ENCODE measurements at regions not wholly inside any gene's neighbourhood (a gene's known extent, or its start where the extent isn't known, plus 50 kb on each side); places are given as distances from the start of the nearest gene placed in this dataset.

DNA sequence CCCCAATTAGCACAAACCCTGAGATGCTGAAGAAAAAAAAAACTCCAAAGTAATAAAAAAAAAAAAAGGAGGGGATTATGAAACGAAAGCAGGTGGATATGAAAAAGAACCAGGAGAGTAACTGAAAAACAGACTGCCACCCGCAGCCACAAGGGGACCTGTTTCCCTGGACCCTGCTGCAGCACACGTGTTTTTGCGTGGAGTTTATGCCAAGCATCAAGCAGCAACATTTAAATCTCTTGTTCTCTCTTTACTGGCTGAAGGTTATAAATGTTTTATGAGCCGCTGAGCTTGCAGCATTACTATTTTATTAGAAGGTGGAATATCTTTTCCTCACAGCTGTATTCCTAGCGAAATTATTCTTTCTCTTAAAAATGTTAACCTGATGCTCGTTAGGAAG, 131.6 kb upstream of the OLIG3 start:
- TF ChIP-seq POLR2A (IDR thresholded peaks at IDR 0.05) (no peak), CTCF (IDR thresholded peaks at IDR 0.05) (no peak), EP300 (IDR thresholded peaks at IDR 0.05) (no peak)
